ENCODE measurements at regions not wholly inside any gene's neighbourhood (a gene's known extent, or its start where the extent isn't known, plus 50 kb on each side); places are given as distances from the start of the nearest gene placed in this dataset.

DNA sequence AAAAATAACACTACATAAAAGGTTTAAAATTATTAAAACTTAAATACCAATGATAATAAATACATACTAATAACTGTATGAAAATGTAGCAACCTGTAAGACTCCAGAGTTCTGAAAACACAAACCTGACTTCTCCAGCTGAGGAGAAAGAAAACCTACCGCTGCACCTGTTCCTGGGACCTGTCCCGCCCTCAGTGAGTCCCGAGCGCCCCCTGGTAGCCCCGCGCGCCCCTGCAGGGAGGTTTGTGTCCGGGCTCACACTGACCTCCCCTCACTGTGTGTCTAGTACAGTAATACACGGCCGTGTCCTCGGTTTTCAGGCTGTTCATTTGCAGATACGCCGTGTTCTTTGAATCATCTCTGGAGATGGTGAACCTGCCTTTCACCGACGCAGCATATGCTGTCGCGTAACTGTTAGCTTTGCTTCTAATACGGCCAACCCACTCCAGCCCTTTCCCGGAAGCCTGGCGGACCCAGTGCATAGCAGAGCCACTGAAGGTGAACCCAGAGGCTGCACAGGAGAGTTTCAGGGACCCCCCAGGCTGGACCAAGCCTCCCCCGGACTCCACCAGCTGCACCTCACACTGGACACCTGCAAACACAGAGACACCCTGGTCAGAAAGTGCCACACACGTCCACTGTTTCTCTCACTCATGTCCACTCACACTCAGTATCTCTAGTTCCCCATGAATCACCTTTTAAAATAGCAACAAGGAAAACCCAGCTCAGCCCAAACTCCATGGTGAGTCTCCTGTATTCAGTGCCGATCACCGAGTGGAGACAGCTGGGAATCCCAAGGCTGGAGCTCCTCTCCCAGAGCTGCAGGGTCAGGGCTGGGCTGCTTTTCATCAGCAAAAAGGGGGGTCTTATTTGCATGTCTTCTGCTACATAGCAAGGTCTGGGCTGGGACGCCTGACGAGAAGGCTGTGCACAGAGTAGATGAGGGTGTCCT, 1276.3 kb downstream of the TMEM121 start:
- Histone ChIP-seq H3K4me2 (ENCODE audit: low read length) (no peak overlapping the region), H3F3A (ENCODE audit: control insufficient read depth, insufficient read depth) (no peaks in the 10 kb centered on the region), H3K4me3 (ENCODE audit: low read length) (no peak overlapping the region), H3K9me3 (ENCODE audit: control insufficient read depth, insufficient read depth, low read length) (peaks cover 8% of the 10 kb centered on the region), H3K36me3 (ENCODE audit: control insufficient read depth, low read length) (no peaks in the 10 kb centered on the region), H3K27me3 (ENCODE audit: control insufficient read depth, low read length) (no peaks in the 10 kb centered on the region), H4K20me1 (ENCODE audit: control insufficient read depth, insufficient read depth, low read depth, low read length) (no peaks in the 10 kb centered on the region), H3K9me2 (replicated peaks; ENCODE audit: control insufficient read depth, low read length) (no peaks in the 10 kb centered on the region), H3K79me2 (ENCODE audit: control insufficient read depth, low read length) (no peaks in the 10 kb centered on the region), H3K27ac (ENCODE audit: low read depth, low read length) (no peak overlapping the region), H3K4me1 (ENCODE audit: control insufficient read depth, low read length) (0 out of 2 replicates have a peak, but pooled peaks cover 2% of the 10 kb centered on the region)
- no peak for TF ChIP-seq EZH2phosphoT487 (IDR thresholded peaks at IDR 0.05; ENCODE audit: borderline replicate concordance, low read length)
- TF ChIP-seq, protein P1, sequence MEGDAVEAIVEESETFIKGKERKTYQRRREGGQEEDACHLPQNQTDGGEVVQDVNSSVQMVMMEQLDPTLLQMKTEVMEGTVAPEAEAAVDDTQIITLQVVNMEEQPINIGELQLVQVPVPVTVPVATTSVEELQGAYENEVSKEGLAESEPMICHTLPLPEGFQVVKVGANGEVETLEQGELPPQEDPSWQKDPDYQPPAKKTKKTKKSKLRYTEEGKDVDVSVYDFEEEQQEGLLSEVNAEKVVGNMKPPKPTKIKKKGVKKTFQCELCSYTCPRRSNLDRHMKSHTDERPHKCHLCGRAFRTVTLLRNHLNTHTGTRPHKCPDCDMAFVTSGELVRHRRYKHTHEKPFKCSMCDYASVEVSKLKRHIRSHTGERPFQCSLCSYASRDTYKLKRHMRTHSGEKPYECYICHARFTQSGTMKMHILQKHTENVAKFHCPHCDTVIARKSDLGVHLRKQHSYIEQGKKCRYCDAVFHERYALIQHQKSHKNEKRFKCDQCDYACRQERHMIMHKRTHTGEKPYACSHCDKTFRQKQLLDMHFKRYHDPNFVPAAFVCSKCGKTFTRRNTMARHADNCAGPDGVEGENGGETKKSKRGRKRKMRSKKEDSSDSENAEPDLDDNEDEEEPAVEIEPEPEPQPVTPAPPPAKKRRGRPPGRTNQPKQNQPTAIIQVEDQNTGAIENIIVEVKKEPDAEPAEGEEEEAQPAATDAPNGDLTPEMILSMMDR (IDR thresholded peaks at IDR 0.05; ENCODE audit: low read depth, low read length, poor library complexity, severe bottlenecking) = no peak

- H4K20me1 ChIP-seq (ENCODE audit: control insufficient read depth, insufficient read depth, low read depth, low read length) = no peaks in the 10 kb centered on the region
- no peaks in the 10 kb centered on the region for H3F3A ChIP-seq (ENCODE audit: control insufficient read depth, insufficient read depth)
- H3K4me3 ChIP-seq (ENCODE audit: low read length) = no peak overlapping the region
- no peaks in the 10 kb centered on the region for H3K9me2 ChIP-seq (replicated peaks; ENCODE audit: control insufficient read depth, low read length)
- H3K4me1 ChIP-seq (ENCODE audit: control insufficient read depth, low read length) = 0 out of 2 replicates have a peak, but pooled peaks cover 2% of the 10 kb centered on the region
- no peak overlapping the region for H3K4me2 ChIP-seq (ENCODE audit: low read length)
- H3K79me2 ChIP-seq (ENCODE audit: control insufficient read depth, low read length) = no peaks in the 10 kb centered on the region
- no peaks in the 10 kb centered on the region for H3K36me3 ChIP-seq (ENCODE audit: control insufficient read depth, low read length)
- no peaks in the 10 kb centered on the region for H3K27me3 ChIP-seq (ENCODE audit: control insufficient read depth, low read length)
- peaks cover 6% of the 10 kb centered on the region for H3K9me3 ChIP-seq (ENCODE audit: control insufficient read depth, insufficient read depth, low read length)
- H3K27ac ChIP-seq (ENCODE audit: low read depth, low read length) = no peak overlapping the region
- TF ChIP-seq EZH2phosphoT487 (IDR thresholded peaks at IDR 0.05; ENCODE audit: borderline replicate concordance, low read length) = no peak
- TF ChIP-seq, protein P1 (IDR thresholded peaks at IDR 0.05; ENCODE audit: low read depth, low read length, poor library complexity, severe bottlenecking) = no peak
Observed at GRCh38 chr14:106803379-106803778, 1277.0 kb downstream of the TMEM121 start.

- Histone ChIP-seq H3K27me3 (ENCODE audit: control insufficient read depth, low read length) (no peaks in the 10 kb centered on the region), H3K4me2 (ENCODE audit: low read length) (no peak overlapping the region), H3K9me3 (ENCODE audit: control insufficient read depth, insufficient read depth, low read length) (no peaks in the 10 kb centered on the region), H3K79me2 (ENCODE audit: control insufficient read depth, low read length) (no peaks in the 10 kb centered on the region), H3K36me3 (ENCODE audit: control insufficient read depth, low read length) (no peaks in the 10 kb centered on the region), H3K4me3 (ENCODE audit: low read length) (no peak overlapping the region), H3K4me1 (ENCODE audit: control insufficient read depth, low read length) (peaks cover 25% of the 10 kb centered on the region), H3K9me2 (replicated peaks; ENCODE audit: control insufficient read depth, low read length) (no peaks in the 10 kb centered on the region), H3F3A (ENCODE audit: control insufficient read depth, insufficient read depth) (no peaks in the 10 kb centered on the region), H3K27ac (ENCODE audit: low read depth, low read length) (no peak overlapping the region), H4K20me1 (ENCODE audit: control insufficient read depth, insufficient read depth, low read depth, low read length) (no peaks in the 10 kb centered on the region)
- no peak for TF ChIP-seq EZH2phosphoT487 (IDR thresholded peaks at IDR 0.05; ENCODE audit: borderline replicate concordance, low read length)
Observed at GRCh38 chr14:106807493-106807892, 1281.1 kb downstream of the TMEM121 start.

- Histone ChIP-seq H3K4me3 (ENCODE audit: low read length) (no peak overlapping the region), H3K4me1 (ENCODE audit: control insufficient read depth, low read length) (peaks cover 23% of the 10 kb centered on the region), H3F3A (ENCODE audit: control insufficient read depth, insufficient read depth) (no peaks in the 10 kb centered on the region), H3K4me2 (ENCODE audit: low read length) (no peak overlapping the region), H4K20me1 (ENCODE audit: control insufficient read depth, insufficient read depth, low read depth, low read length) (no peaks in the 10 kb centered on the region), H3K9me2 (replicated peaks; ENCODE audit: control insufficient read depth, low read length) (no peaks in the 10 kb centered on the region), H3K79me2 (ENCODE audit: control insufficient read depth, low read length) (no peaks in the 10 kb centered on the region), H3K27ac (ENCODE audit: low read depth, low read length) (no peak overlapping the region), H3K36me3 (ENCODE audit: control insufficient read depth, low read length) (no peaks in the 10 kb centered on the region), H3K27me3 (ENCODE audit: control insufficient read depth, low read length) (no peaks in the 10 kb centered on the region), H3K9me3 (ENCODE audit: control insufficient read depth, insufficient read depth, low read length) (peaks cover 5% of the 10 kb centered on the region; the same call in 1 of the 2 replicates)
- TF ChIP-seq EZH2phosphoT487 (IDR thresholded peaks at IDR 0.05; ENCODE audit: borderline replicate concordance, low read length) = no peak
- TF ChIP-seq, protein P1 (IDR thresholded peaks at IDR 0.05; ENCODE audit: low read depth, low read length, poor library complexity, severe bottlenecking) = no peak
Observed at GRCh38 chr14:106808458-106808857, 1282.1 kb downstream of the TMEM121 start.

All from DOHH2 (cell line).